ENCODE measurements at regions not wholly inside any gene's neighbourhood (a gene's known extent, or its start where the extent isn't known, plus 50 kb on each side); places are given as distances from the start of the nearest gene placed in this dataset.

DNA sequence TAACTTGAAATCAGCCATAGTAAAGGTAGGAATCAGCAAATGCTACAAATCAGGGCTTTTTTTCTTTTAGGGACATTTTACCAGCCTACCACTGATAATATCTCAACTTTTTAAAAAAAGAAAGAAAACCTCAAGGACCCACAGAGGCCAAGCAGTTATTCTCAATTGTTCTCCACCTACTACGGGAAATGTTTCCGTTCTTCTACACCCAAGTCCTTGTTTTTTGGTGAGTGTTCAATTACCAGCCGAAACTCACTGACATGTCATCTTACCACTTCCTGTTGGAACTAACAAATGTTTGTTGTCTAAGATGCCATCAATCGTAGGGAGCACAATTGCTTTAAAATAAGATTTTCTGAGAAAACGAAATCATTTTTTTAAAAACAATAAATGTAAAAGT lies 50.2 kb upstream of the CDK1 start:
- TF ChIP-seq, protein P1, sequence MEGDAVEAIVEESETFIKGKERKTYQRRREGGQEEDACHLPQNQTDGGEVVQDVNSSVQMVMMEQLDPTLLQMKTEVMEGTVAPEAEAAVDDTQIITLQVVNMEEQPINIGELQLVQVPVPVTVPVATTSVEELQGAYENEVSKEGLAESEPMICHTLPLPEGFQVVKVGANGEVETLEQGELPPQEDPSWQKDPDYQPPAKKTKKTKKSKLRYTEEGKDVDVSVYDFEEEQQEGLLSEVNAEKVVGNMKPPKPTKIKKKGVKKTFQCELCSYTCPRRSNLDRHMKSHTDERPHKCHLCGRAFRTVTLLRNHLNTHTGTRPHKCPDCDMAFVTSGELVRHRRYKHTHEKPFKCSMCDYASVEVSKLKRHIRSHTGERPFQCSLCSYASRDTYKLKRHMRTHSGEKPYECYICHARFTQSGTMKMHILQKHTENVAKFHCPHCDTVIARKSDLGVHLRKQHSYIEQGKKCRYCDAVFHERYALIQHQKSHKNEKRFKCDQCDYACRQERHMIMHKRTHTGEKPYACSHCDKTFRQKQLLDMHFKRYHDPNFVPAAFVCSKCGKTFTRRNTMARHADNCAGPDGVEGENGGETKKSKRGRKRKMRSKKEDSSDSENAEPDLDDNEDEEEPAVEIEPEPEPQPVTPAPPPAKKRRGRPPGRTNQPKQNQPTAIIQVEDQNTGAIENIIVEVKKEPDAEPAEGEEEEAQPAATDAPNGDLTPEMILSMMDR (IDR thresholded peaks at IDR 0.05; ENCODE audit: partially characterized antibody, unreplicated experiment): no peak
- Mint-ChIP-seq H3K36me3 (ENCODE audit: unreplicated experiment) (no peaks in the 10 kb centered on the region), H3K27ac (ENCODE audit: unreplicated experiment) (no peak overlapping the region), H3K9me3 (ENCODE audit: unreplicated experiment) (peaks cover 2% of the 10 kb centered on the region), H3K27me3 (ENCODE audit: unreplicated experiment) (peaks cover 3% of the 10 kb centered on the region), H3K4me3 (ENCODE audit: unreplicated experiment) (no peak overlapping the region), H3K4me1 (ENCODE audit: low read depth, unreplicated experiment) (no peaks in the 10 kb centered on the region)
- DNase-seq: no peak

DNA sequence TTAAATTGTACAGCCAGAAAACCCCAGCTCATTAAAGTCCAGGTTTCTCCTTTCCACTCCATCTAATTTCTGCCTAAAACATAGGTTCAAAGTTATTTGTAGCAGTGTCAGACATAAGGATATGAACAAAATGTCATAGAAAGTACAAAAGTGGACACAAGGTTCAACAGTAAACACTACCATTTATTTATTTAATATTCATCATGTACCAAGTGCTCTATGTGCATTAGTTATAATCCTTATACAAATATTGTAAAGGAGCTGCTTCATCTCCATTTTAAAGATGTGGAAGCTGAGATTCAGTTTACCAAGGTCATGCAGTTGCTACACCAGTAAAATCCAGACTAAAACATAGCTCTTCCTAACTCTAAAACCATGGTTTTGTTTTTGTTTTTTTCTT lies 52.0 kb upstream of the CDK1 start:
- H3K4me3 Mint-ChIP-seq (ENCODE audit: unreplicated experiment): no peak overlapping the region
- DNase-seq: no peak
- TF ChIP-seq, protein P1 (IDR thresholded peaks at IDR 0.05; ENCODE audit: partially characterized antibody, unreplicated experiment): no peak
- H3K27me3 Mint-ChIP-seq (ENCODE audit: unreplicated experiment): no peaks in the 10 kb centered on the region
- H3K36me3 Mint-ChIP-seq (ENCODE audit: unreplicated experiment): no peaks in the 10 kb centered on the region
- H3K4me1 Mint-ChIP-seq (ENCODE audit: low read depth, unreplicated experiment): no peaks in the 10 kb centered on the region
- H3K9me3 Mint-ChIP-seq (ENCODE audit: unreplicated experiment): no peaks in the 10 kb centered on the region
- H3K27ac Mint-ChIP-seq (ENCODE audit: unreplicated experiment): no peak overlapping the region

DNA sequence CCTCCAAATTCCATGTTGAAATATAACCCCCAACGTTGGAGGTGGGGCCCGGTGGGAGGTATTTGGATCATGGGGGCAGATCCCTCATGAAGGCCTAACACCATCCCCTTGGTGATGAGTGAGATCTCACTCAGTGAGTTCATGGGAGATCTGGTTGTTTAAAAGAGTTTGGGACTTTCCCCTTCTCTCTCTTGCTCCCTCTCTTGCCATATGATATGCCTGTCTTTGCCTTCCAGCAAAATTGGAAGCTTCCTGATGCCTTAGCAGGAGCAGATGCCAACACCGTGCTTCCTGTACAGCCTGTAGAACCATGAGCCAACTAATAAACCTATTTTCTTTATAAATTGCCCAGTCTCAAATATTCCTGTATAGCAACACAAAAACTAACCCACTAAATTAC lies 55.7 kb upstream of the CDK1 start:
- Mint-ChIP-seq H3K27ac (ENCODE audit: unreplicated experiment) (no peak overlapping the region), H3K27me3 (ENCODE audit: unreplicated experiment) (no peaks in the 10 kb centered on the region), H3K4me3 (ENCODE audit: unreplicated experiment) (no peak overlapping the region), H3K36me3 (ENCODE audit: unreplicated experiment) (no peaks in the 10 kb centered on the region), H3K9me3 (ENCODE audit: unreplicated experiment) (no peaks in the 10 kb centered on the region), H3K4me1 (ENCODE audit: low read depth, unreplicated experiment) (no peaks in the 10 kb centered on the region)
- TF ChIP-seq, protein P1 (IDR thresholded peaks at IDR 0.05; ENCODE audit: partially characterized antibody, unreplicated experiment): no peak
- no peak for DNase-seq

DNA sequence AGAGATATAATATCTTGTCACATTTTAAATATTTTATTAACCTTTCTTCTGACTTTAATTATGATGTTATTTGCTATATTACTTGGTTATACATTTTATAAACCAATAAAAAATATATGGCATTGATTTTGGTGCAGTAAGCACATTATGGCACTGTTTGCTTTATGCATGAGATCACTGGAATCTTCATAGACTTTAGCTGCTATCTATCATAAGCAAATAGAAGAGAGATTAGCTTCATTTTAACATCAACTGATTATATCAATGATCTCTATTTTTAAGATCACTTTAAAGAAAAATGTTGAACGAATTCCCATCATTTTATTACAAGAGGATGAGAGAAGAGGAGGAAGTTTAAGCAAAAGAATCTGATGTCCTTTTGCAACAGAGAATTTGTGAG lies 58.6 kb upstream of the CDK1 start:
- H3K27ac Mint-ChIP-seq (ENCODE audit: unreplicated experiment): no peak overlapping the region
- no peak for DNase-seq
- TF ChIP-seq, protein P1 (IDR thresholded peaks at IDR 0.05; ENCODE audit: partially characterized antibody, unreplicated experiment): no peak
- no peaks in the 10 kb centered on the region for H3K36me3 Mint-ChIP-seq (ENCODE audit: unreplicated experiment)
- H3K4me1 Mint-ChIP-seq (ENCODE audit: low read depth, unreplicated experiment): no peaks in the 10 kb centered on the region
- H3K4me3 Mint-ChIP-seq (ENCODE audit: unreplicated experiment): no peak overlapping the region
- no peaks in the 10 kb centered on the region for H3K9me3 Mint-ChIP-seq (ENCODE audit: unreplicated experiment)
- H3K27me3 Mint-ChIP-seq (ENCODE audit: unreplicated experiment): no peaks in the 10 kb centered on the region

DNA sequence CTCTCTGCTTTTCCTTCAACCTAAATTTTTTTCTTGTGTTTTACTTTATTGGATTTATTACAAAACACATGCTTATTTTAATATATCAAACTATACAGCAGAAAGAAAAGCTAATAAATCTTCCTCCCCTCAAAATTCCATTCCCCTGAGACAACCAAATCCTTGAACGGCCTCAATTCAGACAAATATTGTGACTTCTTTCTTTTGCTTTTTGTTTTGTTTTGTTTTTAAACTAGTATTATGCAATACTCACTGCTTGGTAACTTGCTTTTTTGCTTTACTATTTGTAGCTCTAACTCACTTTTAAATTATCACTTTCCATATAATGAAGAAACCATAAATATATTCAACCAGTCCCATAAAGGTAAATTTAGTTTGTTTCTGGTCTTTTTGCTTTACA lies 59.4 kb upstream of the CDK1 start:
- DNase-seq: no peak

More for the DNA sequence above, 59.4 kb upstream of the CDK1 start:
- H3K9me3 Mint-ChIP-seq (ENCODE audit: unreplicated experiment): no peaks in the 10 kb centered on the region
- no peaks in the 10 kb centered on the region for H3K36me3 Mint-ChIP-seq (ENCODE audit: unreplicated experiment)
- no peak overlapping the region for H3K4me3 Mint-ChIP-seq (ENCODE audit: unreplicated experiment)
- TF ChIP-seq, protein P1 (IDR thresholded peaks at IDR 0.05; ENCODE audit: partially characterized antibody, unreplicated experiment): no peak
- no peaks in the 10 kb centered on the region for H3K4me1 Mint-ChIP-seq (ENCODE audit: low read depth, unreplicated experiment)
- H3K27me3 Mint-ChIP-seq (ENCODE audit: unreplicated experiment): no peaks in the 10 kb centered on the region
- H3K27ac Mint-ChIP-seq (ENCODE audit: unreplicated experiment): no peak overlapping the region
